Keratinocyte (primary cell): ENCODE measurements at regions not wholly inside any gene's neighbourhood (a gene's known extent, or its start where the extent isn't known, plus 50 kb on each side); places are given as distances from the start of the nearest gene placed in this dataset.

Experiments used
- EZH2 ChIP-seq: IDR thresholded peaks from one replicate; pipeline ENCODE4 v1.6.1; 2012; ENCODE audit warnings: inconsistent platforms, mild to moderate bottlenecking, low read length, moderate library complexity
- TF ChIP-seq, protein P1 (sequence below), 3 experiments: IDR thresholded peaks in 1 of 3; conservative IDR thresholded peaks in 1 of 3; optimal IDR thresholded peaks in 1 of 3; 2 replicates in 2 of 3; 3 replicates in 1 of 3; pipeline versions ENCODE3 to v1.5.1; 2011; ENCODE audit warnings: low read length in 3 of 3, mild to moderate bottlenecking in 3 of 3, moderate library complexity in 2 of 3, control low read depth in 1 of 3, inconsistent platforms in 1 of 3; ENCODE audit not compliant: insufficient read depth in 2 of 3; ENCODE audit errors: extremely low read depth in 1 of 3

DNA sequence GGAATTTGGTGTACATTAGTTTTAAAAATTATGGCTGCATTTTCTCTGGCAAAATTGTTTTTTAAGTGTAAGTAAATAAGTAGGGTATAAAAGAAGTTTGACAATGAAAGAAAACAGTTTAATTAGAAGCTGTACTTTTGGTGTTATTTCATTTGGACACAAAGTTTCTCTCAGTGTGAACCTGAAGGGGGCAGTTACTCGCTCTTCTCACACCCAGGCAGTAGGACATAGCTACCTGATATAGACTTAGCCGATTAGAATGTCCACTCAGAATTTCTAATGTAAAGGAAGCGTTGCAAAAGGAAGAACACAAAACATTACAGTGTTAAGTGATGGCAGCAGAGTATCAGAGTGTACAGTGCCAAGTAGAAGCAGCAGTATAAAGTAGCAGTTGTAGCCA, 311.9 kb upstream of the TECRL start:
- TF ChIP-seq, protein P1, sequence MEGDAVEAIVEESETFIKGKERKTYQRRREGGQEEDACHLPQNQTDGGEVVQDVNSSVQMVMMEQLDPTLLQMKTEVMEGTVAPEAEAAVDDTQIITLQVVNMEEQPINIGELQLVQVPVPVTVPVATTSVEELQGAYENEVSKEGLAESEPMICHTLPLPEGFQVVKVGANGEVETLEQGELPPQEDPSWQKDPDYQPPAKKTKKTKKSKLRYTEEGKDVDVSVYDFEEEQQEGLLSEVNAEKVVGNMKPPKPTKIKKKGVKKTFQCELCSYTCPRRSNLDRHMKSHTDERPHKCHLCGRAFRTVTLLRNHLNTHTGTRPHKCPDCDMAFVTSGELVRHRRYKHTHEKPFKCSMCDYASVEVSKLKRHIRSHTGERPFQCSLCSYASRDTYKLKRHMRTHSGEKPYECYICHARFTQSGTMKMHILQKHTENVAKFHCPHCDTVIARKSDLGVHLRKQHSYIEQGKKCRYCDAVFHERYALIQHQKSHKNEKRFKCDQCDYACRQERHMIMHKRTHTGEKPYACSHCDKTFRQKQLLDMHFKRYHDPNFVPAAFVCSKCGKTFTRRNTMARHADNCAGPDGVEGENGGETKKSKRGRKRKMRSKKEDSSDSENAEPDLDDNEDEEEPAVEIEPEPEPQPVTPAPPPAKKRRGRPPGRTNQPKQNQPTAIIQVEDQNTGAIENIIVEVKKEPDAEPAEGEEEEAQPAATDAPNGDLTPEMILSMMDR (optimal IDR thresholded peaks at IDR 0.05 in 1 of 3, IDR thresholded peaks at IDR 0.05 in 1 of 3, conservative IDR thresholded peaks at IDR 0.05 in 1 of 3; ENCODE audit: extremely low read depth in 1 of 3, insufficient read depth in 2 of 3, low read length in 3 of 3): no peak
- TF ChIP-seq EZH2: no peak
